Ovary (tissue), 3 donors: ENCODE measurements at regions not wholly inside any gene's neighbourhood (a gene's known extent, or its start where the extent isn't known, plus 50 kb on each side); places are given as distances from the start of the nearest gene placed in this dataset.

Experiments
- CTCF ChIP-seq, 3 donors: fragments of 450-650 bp in 2 of 3; fragments of 200-600 bp in 1 of 3; IDR thresholded peaks; one replicate each; pipeline versions ENCODE4 v1.5.1 to v1.8.0; 2016 to 2022; ENCODE audit warnings: antibody characterized with exemption in 3 of 3, mild to moderate bottlenecking in 1 of 3
- EP300 ChIP-seq: sonication (generic); formaldehyde crosslinking; IDR thresholded peaks from one replicate; pipeline ENCODE4 v1.6.1; 2017; ENCODE audit warnings: antibody characterized with exemption
- POLR2A ChIP-seq: fragments of 450-650 bp; IDR thresholded peaks from one replicate; pipeline ENCODE4 v1.6.1; 2017; ENCODE audit warnings: antibody characterized with exemption, mild to moderate bottlenecking, moderate library complexity
- donor health status: DM: no; HTN: no; CAD: no.

- TF ChIP-seq EP300 (no peak), CTCF (IDR thresholded peaks at IDR 0.05) (no peak), POLR2A (no peak)
Observed at GRCh38 chr11:127393460-127393997, 393.0 kb upstream of the KIRREL3 start.
